Small intestine (tissue), 7 donors: ENCODE measurements at regions not wholly inside any gene's neighbourhood (a gene's known extent, or its start where the extent isn't known, plus 50 kb on each side); places are given as distances from the start of the nearest gene placed in this dataset.
A peak's percentile ranks its signal among the peaks of the same experiment; 100 is the strongest.
"Not testable (repeated sequence)": the region's sequence is repeated elsewhere in the genome, so short reads cannot be mapped to it uniquely, and the experiment has no call there.

Experiments
- DNase-seq, 2 donors: peaks; one replicate each; pipeline versions ENCODE4 v3.0.0 to v3.0.0-alpha.2; 2013
- FAIRE-seq: peaks from 2 replicates; lab custom pipeline; 2012; peaks lifted over from hg19 to GRCh38; lab: Jason Lieb, UNC
- H3K27ac ChIP-seq, 3 donors: one replicate each; pipeline ENCODE4 v1.5.1; 2013; ENCODE audit warnings: low read length in 2 of 3, mild to moderate bottlenecking in 2 of 3, control low read depth in 1 of 3, inconsistent platforms in 1 of 3, low read depth in 1 of 3, moderate library complexity in 1 of 3
- H3K27me3 ChIP-seq, 3 donors: one replicate each; pipeline ENCODE4 v1.6.1; 2013; ENCODE audit warnings: low read length in 3 of 3, inconsistent platforms in 1 of 3; ENCODE audit not compliant: control insufficient read depth in 3 of 3, insufficient read depth in 3 of 3
- H3K36me3 ChIP-seq, 3 donors: one replicate each; pipeline ENCODE4 v1.6.1; 2013; ENCODE audit warnings: low read length in 3 of 3, inconsistent platforms in 1 of 3, low read depth in 1 of 3, mild to moderate bottlenecking in 1 of 3, moderate library complexity in 1 of 3; ENCODE audit not compliant: control insufficient read depth in 3 of 3, insufficient read depth in 2 of 3
- H3K4me1 ChIP-seq, 3 donors: one replicate each; pipeline ENCODE4 v1.6.1; 2013; ENCODE audit warnings: low read length in 2 of 3, inconsistent platforms in 1 of 3, low read depth in 1 of 3, mild to moderate bottlenecking in 1 of 3, moderate library complexity in 1 of 3; ENCODE audit not compliant: control insufficient read depth in 3 of 3, insufficient read depth in 2 of 3
- H3K4me3 ChIP-seq, 3 donors: one replicate each; pipeline ENCODE4 v1.5.1; 2013; ENCODE audit warnings: low read length in 3 of 3, control low read depth in 1 of 3, inconsistent platforms in 1 of 3, low read depth in 1 of 3, mild to moderate bottlenecking in 1 of 3, moderate library complexity in 1 of 3
- H3K9me3 ChIP-seq, 2 donors: one replicate each; pipeline ENCODE4 v1.6.1; 2013; ENCODE audit warnings: low read depth in 1 of 2, low read length in 1 of 2; ENCODE audit not compliant: control insufficient read depth in 2 of 2, insufficient read depth in 1 of 2
- WGBS, 3 donors: extraction: QIAGEN DNeasy Blood & Tissue Kit; methylation state at CpG; one replicate each; pipeline ENCODE4 v1.1.7; 2013; 5-methylcytosine and 5-hydroxymethylcytosine counted together
- donor health status: healthy with polysubstance abuse.
- donor health status: control.
- donor health status: control.
- donor health status: Bipolar disorder and iron deficiency.
- donor health status: healthy.

- H3K9me3 ChIP-seq, DNase-seq, H3K36me3 ChIP-seq, FAIRE-seq, H3K27ac ChIP-seq, H3K4me3 ChIP-seq, H3K27me3 ChIP-seq, H3K4me1 ChIP-seq: not testable (repeated sequence)
- WGBS, 3 donors, result 74 to 77% (median 74%) methylated on average over 38 to 55 of the region's 55 CpGs
Measured at GRCh38 chr9:38487418-38488155, 63.3 kb upstream of the IGFBPL1 start.

GRCh38 chr9:38486837-38487236, 62.6 kb upstream of the IGFBPL1 start:
- Histone ChIP-seq H3K4me3 (no peak overlapping the region), H3K36me3 (no peaks in the 10 kb centered on the region), H3K27me3 (peaks cover 0 to 8% (median 3%) of the 10 kb centered on the region in 3 donors), H3K4me1 (no peaks in the 10 kb centered on the region), H3K9me3 (no peaks in the 10 kb centered on the region), H3K27ac (no peak overlapping the region)
- FAIRE-seq (no peak), DNase-seq (no peak)
- WGBS, 3 donors, result 58 to 70% (median 68%) methylated on average over 7 to 8 of the region's 8 CpGs

- H3K4me3 ChIP-seq, result no peak overlapping the region
- no peaks in the 10 kb centered on the region for H3K9me3 ChIP-seq
- no peak overlapping the region for H3K27ac ChIP-seq
- 49 to 56% (median 51%) methylated on average over 6 of the region's 6 CpGs for WGBS, 3 donors
- no peak for DNase-seq
- no peak for FAIRE-seq
- no peaks in the 10 kb centered on the region for H3K36me3 ChIP-seq
- H3K27me3 ChIP-seq, result peaks cover 0 to 8% (median 3%) of the 10 kb centered on the region in 3 donors
- H3K4me1 ChIP-seq, result no peaks in the 10 kb centered on the region
Measured at GRCh38 chr9:38486056-38486615, 61.9 kb upstream of the IGFBPL1 start.

- not testable (repeated sequence) for FAIRE-seq, H3K4me3 ChIP-seq, H3K4me1 ChIP-seq, H3K36me3 ChIP-seq, H3K27me3 ChIP-seq, H3K9me3 ChIP-seq, DNase-seq, H3K27ac ChIP-seq
- WGBS, 3 donors, result 63 to 87% (median 84%) methylated on average over 2 of the region's 2 CpGs
Measured at GRCh38 chr9:38484076-38484665, 59.9 kb upstream of the IGFBPL1 start.

- DNase-seq, result peak in 1 of 2 donors; percentile 33
- no peaks in the 10 kb centered on the region for H3K36me3 ChIP-seq
- H3K27me3 ChIP-seq, result peaks cover 0 to 5% (median 3%) of the 10 kb centered on the region in 3 donors
- no peak overlapping the region for H3K27ac ChIP-seq
- no peaks in the 10 kb centered on the region for H3K9me3 ChIP-seq
- 48 to 58% (median 56%) methylated on average over 10 of the region's 10 CpGs for WGBS, 3 donors
- H3K4me1 ChIP-seq, result no peaks in the 10 kb centered on the region
- no peak for FAIRE-seq
- H3K4me3 ChIP-seq, result no peak overlapping the region
Measured at GRCh38 chr9:38482918-38483592, 58.8 kb upstream of the IGFBPL1 start.

DNA sequence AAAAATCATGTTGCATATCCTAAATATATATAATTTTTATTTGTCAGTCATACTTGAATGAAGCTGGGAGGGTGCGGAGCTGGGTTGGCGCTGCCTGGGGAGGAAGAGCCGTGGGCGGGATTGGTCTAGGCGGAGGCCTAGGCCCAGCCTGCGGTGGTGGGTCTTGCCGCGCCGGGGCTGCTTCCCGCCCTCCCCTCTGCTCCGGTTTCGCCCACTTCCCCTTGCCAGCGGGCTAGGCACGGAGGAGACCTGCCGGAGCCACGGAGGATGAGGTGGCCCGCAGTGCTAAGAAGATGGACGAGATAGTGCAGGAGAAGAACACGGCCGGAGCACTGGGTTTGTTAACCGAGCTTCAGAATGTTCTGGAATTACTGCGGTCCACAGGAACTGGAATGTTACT, 54.0 kb upstream of the IGFBPL1 start:
- Histone ChIP-seq H3K27me3 (peaks cover 0 to 3% (median 0%) of the 10 kb centered on the region in 3 donors), H3K9me3 (peaks cover 0 to 7% of the 10 kb centered on the region in 2 donors)
- 94 to 98% (median 95%) methylated on average over 22 of the region's 22 CpGs for WGBS, 3 donors

GRCh38 chr9:38474476-38474875, 50.2 kb upstream of the IGFBPL1 start:
- H3K9me3 ChIP-seq, FAIRE-seq, H3K27ac ChIP-seq, H3K27me3 ChIP-seq, H3K4me1 ChIP-seq, DNase-seq, H3K4me3 ChIP-seq: not testable (repeated sequence)
- WGBS, 3 donors, result 80 to 91% (median 82%) methylated on average over 4 of the region's 4 CpGs
- H3K36me3 ChIP-seq, result peaks cover 0 to 15% (median 0%) of the 10 kb centered on the region in 3 donors

More for the DNA sequence above, 54.0 kb upstream of the IGFBPL1 start:
- no peaks in the 10 kb centered on the region for H3K36me3 ChIP-seq
- no peak overlapping the region for H3K4me3 ChIP-seq
- no peaks in the 10 kb centered on the region for H3K4me1 ChIP-seq
- DNase-seq (no peak), FAIRE-seq (no peak)
- no peak overlapping the region for H3K27ac ChIP-seq
